Brain microvascular endothelial cell (primary cell): ENCODE measurements at regions not wholly inside any gene's neighbourhood (a gene's known extent, or its start where the extent isn't known, plus 50 kb on each side); places are given as distances from the start of the nearest gene placed in this dataset.
"Not testable (repeated sequence)": the region's sequence is repeated elsewhere in the genome, so short reads cannot be mapped to it uniquely, and the experiment has no call there.

Experiments used
- DNase-seq: peaks from one replicate; pipeline ENCODE4 v3.0.0-alpha.2; 2020
- H3K27ac ChIP-seq: fragments of 250-450 bp; sonication (Bioruptor Pico); 2 replicates; pipeline ENCODE4 v1.5.1; 2020; ENCODE audit warnings: mild to moderate bottlenecking, moderate library complexity
- H3K27me3 ChIP-seq: fragments of 250-450 bp; sonication (Bioruptor Pico); replicated peaks from 2 replicates; pipeline ENCODE4 v1.5.1; 2020; ENCODE audit warnings: mild to moderate bottlenecking
- H3K36me3 ChIP-seq: fragments of 250-450 bp; sonication (Bioruptor Pico); replicated peaks from 2 replicates; pipeline ENCODE4 v1.5.1; 2020; ENCODE audit warnings: mild to moderate bottlenecking
- H3K4me3 ChIP-seq: 2 replicates; pipeline ENCODE4 v1.5.1; 2011; ENCODE audit warnings: low read depth, mild to moderate bottlenecking, control low read depth, low read length, moderate library complexity
- in situ Hi-C: cut with HindIII; loops from 2 replicates; pipeline ENCODE4 v1.10.0; 2017; ENCODE audit warnings: low sequenced_read_pairs, low pct_ligation_motif_present
- TF ChIP-seq, protein P1 (sequence below): IDR thresholded peaks from 2 replicates; pipeline ENCODE4 v1.5.1; 2011; ENCODE audit warnings: low read depth, mild to moderate bottlenecking, moderate library complexity, low read length, control low read depth, inconsistent platforms; ENCODE audit errors: missing control alignments

DNA sequence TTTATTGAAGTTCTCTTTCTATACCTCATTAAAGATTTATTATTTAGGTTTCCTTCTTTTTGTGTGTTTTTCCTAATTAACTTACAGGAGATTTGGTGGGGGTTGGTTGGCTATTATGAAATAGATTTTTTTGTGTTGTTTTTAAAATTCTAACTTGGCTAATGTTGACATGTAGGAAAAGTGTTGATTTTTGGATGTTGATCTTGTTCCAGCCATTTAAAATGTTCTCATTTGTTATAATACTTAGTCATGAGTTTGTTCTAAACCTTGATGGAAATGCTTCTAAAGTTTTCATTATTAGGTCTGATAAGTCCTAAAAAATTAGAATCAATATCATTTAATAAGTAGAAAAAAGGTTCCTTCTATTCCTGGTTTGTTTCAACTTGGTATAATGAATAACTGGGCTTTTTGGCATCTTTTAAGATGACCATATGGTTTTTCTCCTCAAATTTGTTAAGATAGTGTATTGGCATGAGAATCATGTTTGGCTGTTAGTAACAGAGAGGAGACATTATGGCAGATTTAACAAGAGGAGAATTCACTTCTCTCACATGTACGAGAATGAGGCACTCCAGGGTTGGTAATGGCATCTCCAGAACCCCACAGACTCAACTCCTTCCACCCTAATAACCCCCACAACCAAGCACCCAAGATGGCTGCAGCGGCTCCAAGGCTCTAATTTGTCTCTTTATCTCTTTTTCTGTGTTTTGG is 104.1 kb downstream of the ARHGAP11B start:
- DNase-seq, H3K27me3 ChIP-seq, H3K4me3 ChIP-seq, H3K27ac ChIP-seq, in situ Hi-C loops, H3K36me3 ChIP-seq: not testable (repeated sequence)

DNA sequence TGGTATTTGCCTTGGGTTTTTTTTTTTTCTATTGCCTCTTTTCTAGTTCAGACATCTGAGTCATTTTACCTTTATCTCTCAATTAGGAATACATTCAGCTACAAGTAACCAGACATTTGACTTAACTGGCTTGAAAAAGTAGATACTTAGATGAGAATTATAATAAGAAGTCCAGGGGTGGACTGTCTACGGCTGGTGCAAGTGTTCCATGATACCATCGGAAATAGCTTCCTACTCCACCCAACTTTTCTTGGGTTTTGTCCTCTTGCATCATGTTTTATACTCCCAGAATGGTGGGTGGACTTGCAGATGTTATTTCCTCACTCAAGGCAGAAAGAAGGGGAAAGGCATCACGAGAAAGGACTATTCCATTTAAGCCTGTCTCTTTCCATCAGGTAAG is 104.7 kb downstream of the ARHGAP11B start:
- DNase-seq, H3K36me3 ChIP-seq, H3K4me3 ChIP-seq, in situ Hi-C loops, H3K27me3 ChIP-seq, H3K27ac ChIP-seq: not testable (repeated sequence)

DNA sequence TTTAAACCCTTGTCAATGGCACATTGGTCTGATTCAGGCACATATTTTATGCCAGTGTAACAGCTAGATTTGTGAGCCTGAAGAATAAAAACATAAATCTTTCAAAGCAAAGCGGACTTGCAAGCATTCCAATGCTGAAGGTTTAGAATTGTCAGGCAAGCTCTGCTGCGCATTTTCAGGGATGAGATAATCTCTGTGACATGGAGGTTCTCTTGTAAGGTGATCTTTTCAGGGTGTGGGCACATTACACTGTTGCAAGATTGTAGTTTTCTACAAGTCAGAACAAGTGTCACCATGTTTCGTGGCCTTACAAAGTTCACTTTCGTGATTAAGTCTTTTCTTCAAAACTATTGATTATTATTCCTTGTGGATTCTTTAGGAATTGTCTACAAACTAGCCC is 106.2 kb downstream of the ARHGAP11B start:
- H3K27me3 ChIP-seq, H3K36me3 ChIP-seq, in situ Hi-C loops, DNase-seq, H3K27ac ChIP-seq, H3K4me3 ChIP-seq: not testable (repeated sequence)

DNA sequence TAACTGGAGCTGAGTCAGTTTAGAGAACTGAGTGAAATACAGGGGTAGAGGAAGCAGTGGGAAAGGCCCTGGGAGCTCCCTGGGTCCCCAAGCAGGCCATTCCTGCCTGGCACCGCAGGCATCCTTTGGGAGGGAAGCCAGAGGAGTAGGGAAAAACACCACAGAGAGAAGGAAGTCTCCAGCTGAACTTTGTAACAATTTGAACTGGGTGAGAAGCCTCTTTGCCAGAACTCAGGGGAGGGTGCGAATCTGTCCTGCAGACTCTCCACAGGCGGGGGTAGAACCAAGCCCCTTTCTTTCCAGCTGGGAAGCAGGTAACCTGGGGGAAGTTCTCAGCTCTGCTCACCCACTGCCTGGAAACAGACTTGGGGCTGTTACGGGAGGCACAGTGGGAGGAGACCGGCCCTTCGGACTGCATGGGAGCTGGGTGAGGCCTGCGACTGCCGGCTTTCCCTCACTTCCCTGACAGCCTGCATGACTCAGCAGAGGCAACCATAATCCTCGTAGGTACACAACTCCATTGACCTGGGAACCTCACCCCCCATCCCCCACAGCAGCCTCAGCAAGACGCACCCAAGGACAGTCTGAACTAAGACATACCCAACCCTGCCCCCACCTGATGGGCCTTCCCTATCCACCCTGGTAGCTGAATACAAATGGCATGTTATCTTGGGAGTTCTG is 110.1 kb downstream of the ARHGAP11B start:
- in situ Hi-C loops, result not testable (repeated sequence)

DNA sequence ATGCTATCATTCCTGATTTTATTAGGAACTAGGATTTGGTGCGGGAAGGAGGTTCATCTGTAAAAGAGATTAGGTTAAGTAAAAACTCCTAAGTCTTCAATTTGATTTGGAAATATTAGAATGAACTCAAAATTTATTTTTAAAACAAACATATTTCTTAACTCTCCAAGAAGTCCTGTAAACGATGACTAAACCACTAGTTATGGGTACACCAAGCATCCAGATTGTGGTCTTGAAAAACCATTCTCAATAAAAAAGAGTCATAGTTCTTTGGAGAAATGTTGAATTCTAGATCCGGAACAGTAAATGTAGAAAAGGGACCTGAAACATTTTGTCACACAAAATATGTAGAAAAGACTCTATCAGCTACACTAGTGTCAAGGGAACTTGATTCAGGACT is 116.9 kb downstream of the ARHGAP11B start:
- H3K4me3 ChIP-seq, DNase-seq, H3K27ac ChIP-seq, in situ Hi-C loops, H3K27me3 ChIP-seq, H3K36me3 ChIP-seq: not testable (repeated sequence)

More for the DNA sequence above, 110.1 kb downstream of the ARHGAP11B start:
- not testable (repeated sequence) for DNase-seq, H3K27ac ChIP-seq, H3K36me3 ChIP-seq, H3K27me3 ChIP-seq, H3K4me3 ChIP-seq

DNA sequence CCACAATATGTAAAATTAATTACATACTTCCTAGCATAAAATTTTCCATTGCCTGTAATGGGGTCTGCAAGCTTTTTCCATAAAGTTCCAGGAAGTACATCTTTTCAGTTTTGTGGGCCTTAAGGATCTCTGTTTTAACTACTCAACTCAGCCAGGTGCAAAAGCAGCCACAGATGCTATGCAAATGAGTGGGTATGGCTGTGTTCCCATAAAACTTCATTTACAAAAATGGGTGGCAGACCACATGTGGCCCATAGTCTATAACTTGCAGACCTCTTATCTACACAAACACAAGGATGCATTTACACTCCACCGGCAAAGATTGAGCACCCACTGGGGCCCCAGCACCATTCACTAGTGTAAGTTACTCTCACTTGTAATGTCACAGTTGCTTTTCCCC is 123.1 kb downstream of the ARHGAP11B start:
- H3K36me3 ChIP-seq, H3K27ac ChIP-seq, in situ Hi-C loops, H3K4me3 ChIP-seq, H3K27me3 ChIP-seq, DNase-seq: not testable (repeated sequence)

DNA sequence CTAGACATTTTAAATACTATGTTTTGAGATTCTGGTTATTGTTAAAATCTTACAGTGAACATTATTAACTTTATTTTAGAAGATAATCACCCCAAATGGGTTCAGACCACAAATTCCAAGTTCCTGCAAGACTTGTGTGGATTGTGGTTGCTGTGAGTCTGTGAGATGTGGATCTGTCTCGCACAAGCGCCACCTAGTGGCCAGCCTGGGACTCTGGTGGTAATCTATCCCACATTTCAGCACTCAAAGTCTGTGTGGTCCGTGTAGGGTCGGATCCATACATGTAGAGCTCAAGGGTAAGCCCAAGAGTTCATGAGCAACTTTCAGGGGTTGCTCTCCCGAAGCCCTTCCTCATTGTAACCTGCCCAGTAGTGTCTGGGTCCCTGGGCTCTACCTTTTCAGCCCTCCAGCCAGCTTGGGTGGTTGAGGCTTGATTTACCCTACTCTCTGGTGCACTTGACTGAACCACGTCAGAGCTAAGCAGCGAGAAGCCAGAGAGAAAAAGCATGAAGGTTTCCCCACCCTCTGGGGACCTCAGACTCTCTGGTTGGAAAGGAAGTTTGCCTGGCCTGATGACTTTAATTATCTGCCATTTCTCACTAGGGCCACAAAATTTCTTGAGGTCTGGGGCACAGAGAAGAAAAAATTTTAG is 129.2 kb downstream of the ARHGAP11B start:
- H3K27me3 ChIP-seq, H3K36me3 ChIP-seq, H3K4me3 ChIP-seq, H3K27ac ChIP-seq, in situ Hi-C loops: not testable (repeated sequence)
- peak; percentile 71 for DNase-seq
- TF ChIP-seq, protein P1, sequence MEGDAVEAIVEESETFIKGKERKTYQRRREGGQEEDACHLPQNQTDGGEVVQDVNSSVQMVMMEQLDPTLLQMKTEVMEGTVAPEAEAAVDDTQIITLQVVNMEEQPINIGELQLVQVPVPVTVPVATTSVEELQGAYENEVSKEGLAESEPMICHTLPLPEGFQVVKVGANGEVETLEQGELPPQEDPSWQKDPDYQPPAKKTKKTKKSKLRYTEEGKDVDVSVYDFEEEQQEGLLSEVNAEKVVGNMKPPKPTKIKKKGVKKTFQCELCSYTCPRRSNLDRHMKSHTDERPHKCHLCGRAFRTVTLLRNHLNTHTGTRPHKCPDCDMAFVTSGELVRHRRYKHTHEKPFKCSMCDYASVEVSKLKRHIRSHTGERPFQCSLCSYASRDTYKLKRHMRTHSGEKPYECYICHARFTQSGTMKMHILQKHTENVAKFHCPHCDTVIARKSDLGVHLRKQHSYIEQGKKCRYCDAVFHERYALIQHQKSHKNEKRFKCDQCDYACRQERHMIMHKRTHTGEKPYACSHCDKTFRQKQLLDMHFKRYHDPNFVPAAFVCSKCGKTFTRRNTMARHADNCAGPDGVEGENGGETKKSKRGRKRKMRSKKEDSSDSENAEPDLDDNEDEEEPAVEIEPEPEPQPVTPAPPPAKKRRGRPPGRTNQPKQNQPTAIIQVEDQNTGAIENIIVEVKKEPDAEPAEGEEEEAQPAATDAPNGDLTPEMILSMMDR, result peak; percentile 42

DNA sequence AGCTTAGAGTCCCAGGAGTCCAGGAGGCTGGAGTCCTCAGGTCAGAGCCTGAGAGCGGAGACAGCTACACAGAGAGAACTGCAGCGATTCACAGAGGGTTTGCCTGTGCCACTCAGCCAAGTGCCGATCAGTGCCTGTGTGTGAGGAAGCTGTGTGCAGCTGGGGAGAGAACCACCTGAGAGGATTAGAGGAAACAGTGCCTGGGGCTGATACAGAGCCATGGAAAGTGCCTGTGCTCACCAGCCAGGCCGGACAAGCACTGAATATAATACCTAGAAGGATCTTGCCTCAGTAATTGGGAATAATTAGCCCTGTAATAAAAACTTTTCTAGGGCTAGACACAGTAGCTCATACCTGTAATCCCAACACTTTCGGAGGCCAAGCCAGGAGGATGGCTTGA is 134.7 kb downstream of the ARHGAP11B start:
- DNase-seq, H3K27ac ChIP-seq, H3K36me3 ChIP-seq, H3K27me3 ChIP-seq, H3K4me3 ChIP-seq, in situ Hi-C loops: not testable (repeated sequence)

DNA sequence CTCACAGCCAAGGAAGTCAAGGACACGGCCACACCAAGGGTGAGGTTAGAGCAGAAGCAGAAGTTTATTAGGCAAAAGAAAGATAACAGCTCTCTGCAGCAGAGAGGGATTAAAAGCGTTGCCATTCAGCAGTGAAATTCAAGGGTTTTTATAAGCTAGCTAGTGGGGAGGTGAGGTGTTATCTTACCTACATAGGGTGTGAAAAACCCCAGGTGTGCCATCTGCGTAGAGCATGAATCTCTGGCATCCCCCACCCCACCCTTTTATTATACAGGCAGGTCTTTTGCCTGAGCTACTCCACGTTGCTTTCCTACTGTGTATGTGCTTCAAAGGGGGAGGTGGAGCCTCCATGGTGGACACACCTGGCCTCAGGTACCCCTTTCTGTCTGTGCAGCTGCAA is 135.4 kb downstream of the ARHGAP11B start:
- H3K4me3 ChIP-seq, H3K36me3 ChIP-seq, H3K27me3 ChIP-seq, in situ Hi-C loops, H3K27ac ChIP-seq, DNase-seq: not testable (repeated sequence)

DNA sequence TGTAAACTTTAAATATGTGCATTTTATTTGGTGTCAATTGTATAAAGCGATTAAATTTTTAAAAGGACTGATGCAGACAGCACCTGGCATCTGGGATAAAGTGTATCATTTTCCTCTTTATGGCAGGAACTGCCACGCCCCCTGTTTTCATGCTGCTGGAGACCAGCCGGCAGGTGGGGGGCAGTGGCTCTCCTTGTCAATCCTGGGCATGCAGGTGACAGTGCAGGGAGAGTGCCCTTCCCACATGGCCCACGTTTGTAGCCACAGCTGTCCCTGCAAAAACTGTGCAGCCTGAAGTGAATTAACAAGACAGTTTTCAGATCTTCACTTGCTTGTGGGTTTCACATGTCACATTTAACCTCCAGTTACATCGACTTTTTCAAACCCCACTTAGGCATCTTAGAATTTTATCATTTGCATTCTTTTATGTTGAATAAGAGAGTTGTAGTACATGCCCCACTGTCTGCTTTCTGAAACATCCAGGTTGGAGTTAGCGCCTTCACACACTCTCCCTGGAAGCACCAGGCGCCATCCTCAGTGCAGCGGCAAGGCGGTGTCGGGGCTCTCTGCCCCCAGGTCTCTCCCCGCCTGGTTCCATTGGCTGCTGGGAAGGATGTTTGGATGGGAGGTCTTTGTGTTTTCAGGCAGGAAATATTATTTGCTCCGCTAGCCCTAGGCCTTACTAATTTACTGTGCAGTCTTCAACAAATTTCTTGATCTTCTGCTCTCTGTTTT is 134.2 kb upstream of the FAN1 start:
- DNase-seq, result peak; percentile 14
- H3K4me3 ChIP-seq, H3K27ac ChIP-seq, H3K36me3 ChIP-seq, H3K27me3 ChIP-seq, in situ Hi-C loops: not testable (repeated sequence)
